NOMO-1 treated with dmso at 0.1 percent for 144 hours (cell line): ENCODE measurements at regions not wholly inside any gene's neighbourhood (a gene's known extent, or its start where the extent isn't known, plus 50 kb on each side); places are given as distances from the start of the nearest gene placed in this dataset.
A peak's percentile ranks its signal among the peaks of the same experiment; 100 is the strongest.

Experiments
- DNase-seq: peaks from one replicate; lab custom pipeline; 2025; ENCODE audit not compliant: unreplicated experiment; lab: John Stamatoyannopoulos, UW

GRCh38 chr3:150074277-150074676, 103.6 kb upstream of the PFN2 start:
- DNase-seq = no peak

GRCh38 chr3:150073513-150073912, 102.8 kb upstream of the PFN2 start:
- DNase-seq = no peak

GRCh38 chr3:150073031-150073430, 102.3 kb upstream of the PFN2 start:
- DNase-seq = no peak

- no peak for DNase-seq
Measured at GRCh38 chr3:150072576-150072975, 101.9 kb upstream of the PFN2 start.

GRCh38 chr3:150070271-150070670, 99.6 kb upstream of the PFN2 start:
- DNase-seq = no peak

- DNase-seq = no peak
Measured at GRCh38 chr3:150069633-150070032, 98.9 kb upstream of the PFN2 start.

GRCh38 chr3:150069154-150069527, 98.4 kb upstream of the PFN2 start:
- DNase-seq = no peak

- DNase-seq = no peak
Measured at GRCh38 chr3:150068440-150069153, 97.9 kb upstream of the PFN2 start.

GRCh38 chr3:150067561-150067960, 96.9 kb upstream of the PFN2 start:
- DNase-seq = no peak

GRCh38 chr3:150064971-150065370, 94.3 kb upstream of the PFN2 start:
- no peak for DNase-seq

GRCh38 chr3:150063237-150063636, 92.5 kb upstream of the PFN2 start:
- DNase-seq = no peak

- no peak for DNase-seq
Measured at GRCh38 chr3:150062492-150062891, 91.8 kb upstream of the PFN2 start.

- no peak for DNase-seq
Measured at GRCh38 chr3:150061288-150062024, 90.8 kb upstream of the PFN2 start.

GRCh38 chr3:150059729-150060128, 89.0 kb upstream of the PFN2 start:
- no peak for DNase-seq

- no peak for DNase-seq
Measured at GRCh38 chr3:150059241-150059640, 88.5 kb upstream of the PFN2 start.

GRCh38 chr3:150057227-150057626, 86.5 kb upstream of the PFN2 start:
- no peak for DNase-seq

- no peak for DNase-seq
Measured at GRCh38 chr3:150055332-150055731, 84.6 kb upstream of the PFN2 start.

GRCh38 chr3:150054635-150055034, 83.9 kb upstream of the PFN2 start:
- DNase-seq = no peak

GRCh38 chr3:150050510-150050909, 79.8 kb upstream of the PFN2 start:
- peak; percentile 89 for DNase-seq

GRCh38 chr3:150049317-150049716, 78.6 kb upstream of the PFN2 start:
- no peak for DNase-seq

- DNase-seq = no peak
Measured at GRCh38 chr3:150041877-150042276, 71.2 kb upstream of the PFN2 start.

GRCh38 chr3:150040097-150040496, 69.4 kb upstream of the PFN2 start:
- DNase-seq = no peak

- no peak for DNase-seq
Measured at GRCh38 chr3:150038830-150039229, 68.1 kb upstream of the PFN2 start.
